Spleen (tissue), 7 donors: ENCODE measurements at regions not wholly inside any gene's neighbourhood (a gene's known extent, or its start where the extent isn't known, plus 50 kb on each side); places are given as distances from the start of the nearest gene placed in this dataset.

Experiments
- CTCF ChIP-seq, 11 experiments: fragments of 200-600 bp in 7 of 11; fragments of 450-650 bp in 4 of 11; sonication (generic) in 4 of 11; IDR thresholded peaks in 8 of 11; conservative IDR thresholded peaks in 3 of 11; 1 replicate in 7 of 11; 2 replicates in 4 of 11; pipeline versions ENCODE4 v1.4.0 to v1.8.0; 2016 to 2021; ENCODE audit warnings: antibody characterized with exemption in 11 of 11, inconsistent platforms in 4 of 11, mild to moderate bottlenecking in 1 of 11
- POLR2A ChIP-seq, 3 donors: fragments of 450-650 bp; IDR thresholded peaks; one replicate each; pipeline ENCODE4 v1.5.1; 2017; ENCODE audit warnings: antibody characterized with exemption in 3 of 3, mild to moderate bottlenecking in 1 of 3
- POLR2AphosphoS5 ChIP-seq, 3 donors: sonication (generic); formaldehyde crosslinking; IDR thresholded peaks; one replicate each; pipeline ENCODE4 v1.5.1; 2017; ENCODE audit warnings: antibody characterized with exemption in 3 of 3
- donor health status: DM: no; HTN: no; CAD: no; lungs with moderate emphysema.
- donor health status: DM: no; HTN: no; CAD: no.
- donor health status: DM: no; HTN: no; CAD: no.

- TF ChIP-seq CTCF (IDR thresholded peaks at IDR 0.05 in 8 of 11, conservative IDR thresholded peaks at IDR 0.05 in 3 of 11) (no peak), POLR2AphosphoS5 (IDR thresholded peaks at IDR 0.05) (no peak), POLR2A (IDR thresholded peaks at IDR 0.05) (no peak)
These were observed 139.8 kb upstream of the CEP126 start for GRCh38 chr11:101775033-101775432.
